GM13977 (cell line): ENCODE measurements at regions not wholly inside any gene's neighbourhood (a gene's known extent, or its start where the extent isn't known, plus 50 kb on each side); places are given as distances from the start of the nearest gene placed in this dataset.
"Not testable (repeated sequence)": the region's sequence is repeated elsewhere in the genome, so short reads cannot be mapped to it uniquely, and the experiment has no call there.

ENCODE experiments used
- DNase-seq: peaks from one replicate; pipeline ENCODE4 v3.0.0; 2012; ENCODE audit warnings: low spot score
- CTCF ChIP-seq: IDR thresholded peaks from 2 replicates; pipeline ENCODE4 v1.5.1; 2012; ENCODE audit warnings: mild to moderate bottlenecking, control low read depth; ENCODE audit not compliant: insufficient read depth; ENCODE audit errors: extremely low read depth, missing control alignments
- in situ Hi-C: fragments of 300-500 bp; cut with MboI; formaldehyde crosslinking; loops from one replicate; pipeline ENCODE4 v1.12.0; 2022; ENCODE audit warnings: low sequenced_read_pairs, low pct_unique_long_range_greater_than_20kb, mixed read lengths, inconsistent platforms; ENCODE audit not compliant: unreplicated experiment

GRCh38 chr4:137905930-137906329, 336.2 kb downstream of the SLC7A11 start:
- TF ChIP-seq CTCF: no peak
- in situ Hi-C loops: no loop called here

GRCh38 chr4:137901114-137901513, 341.0 kb downstream of the SLC7A11 start:
- no peak for DNase-seq
- in situ Hi-C loops: no loop called here
- TF ChIP-seq CTCF: no peak

More at GRCh38 chr4:137905930-137906329, 336.2 kb downstream of the SLC7A11 start:
- no peak for DNase-seq

GRCh38 chr4:137896221-137896737, 345.9 kb downstream of the SLC7A11 start:
- DNase-seq: no peak
- TF ChIP-seq CTCF: no peak
- in situ Hi-C loops: no loop called here

GRCh38 chr4:137895515-137895914, 346.6 kb downstream of the SLC7A11 start:
- DNase-seq, in situ Hi-C loops: not testable (repeated sequence)

GRCh38 chr4:137892134-137892533, 350.0 kb downstream of the SLC7A11 start:
- no peak for DNase-seq
- TF ChIP-seq CTCF: no peak
- in situ Hi-C loops: no loop called here

GRCh38 chr4:137890812-137891211, 351.3 kb downstream of the SLC7A11 start:
- in situ Hi-C loops: no loop called here
- DNase-seq: no peak
- no peak for TF ChIP-seq CTCF

- TF ChIP-seq CTCF: no peak
- DNase-seq: no peak
- in situ Hi-C loops: no loop called here
These were observed 349.3 kb upstream of the PCDH18 start for GRCh38 chr4:137881641-137882040.

- in situ Hi-C loops: not testable (repeated sequence)
These were observed 335.8 kb upstream of the PCDH18 start for GRCh38 chr4:137868067-137868466.

More at GRCh38 chr4:137868067-137868466, 335.8 kb upstream of the PCDH18 start:
- DNase-seq: not testable (repeated sequence)
